CD14-positive monocyte (primary cell): ENCODE measurements at regions not wholly inside any gene's neighbourhood (a gene's known extent, or its start where the extent isn't known, plus 50 kb on each side); places are given as distances from the start of the nearest gene placed in this dataset.

Source experiments
- DNase-seq, 3 donors: peaks; one replicate each; pipeline ENCODE4 v3.0.0-alpha.2; 2011 to 2022
- H2AFZ ChIP-seq: 2 replicates; pipeline ENCODE4 v1.6.0; 2012; ENCODE audit warnings: mild to moderate bottlenecking, low read depth, low read length, inconsistent platforms; ENCODE audit not compliant: insufficient read depth, poor library complexity, severe bottlenecking
- H3K27ac ChIP-seq, 2 donors: 1 replicate in 1 of 2; 2 replicates in 1 of 2; pipeline ENCODE4 v1.5.1; 2012 to 2013; ENCODE audit warnings: low read length in 2 of 2, control low read depth in 1 of 2, inconsistent platforms in 1 of 2, low read depth in 1 of 2, mild to moderate bottlenecking in 1 of 2
- H3K27me3 ChIP-seq, 2 donors: one replicate each; pipeline versions ENCODE4 v1.6.0 to v1.6.1; 2011 to 2013; ENCODE audit warnings: low read length in 2 of 2; ENCODE audit not compliant: control insufficient read depth in 2 of 2, insufficient read depth in 2 of 2
- H3K36me3 ChIP-seq, 2 donors: replicated peaks in 1 of 2; 1 replicate in 1 of 2; 2 replicates in 1 of 2; pipeline versions ENCODE4 v1.5.1 to v1.6.1; 2012 to 2013; ENCODE audit warnings: low read length in 2 of 2, control low read depth in 1 of 2, inconsistent platforms in 1 of 2, mild to moderate bottlenecking in 1 of 2; ENCODE audit not compliant: insufficient read depth in 2 of 2, control insufficient read depth in 1 of 2
- H3K4me1 ChIP-seq, 2 donors: 1 replicate in 1 of 2; 2 replicates in 1 of 2; pipeline versions ENCODE4 v1.5.1 to v1.6.1; 2012 to 2013; ENCODE audit warnings: low read length in 2 of 2, control low read depth in 1 of 2, inconsistent platforms in 1 of 2, mild to moderate bottlenecking in 1 of 2, moderate library complexity in 1 of 2; ENCODE audit not compliant: insufficient read depth in 2 of 2, control insufficient read depth in 1 of 2
- H3K4me2 ChIP-seq: replicated peaks from 2 replicates; pipeline ENCODE3; 2012; ENCODE audit warnings: low read length, moderate library complexity, mild to moderate bottlenecking; ENCODE audit not compliant: poor library complexity, severe bottlenecking; ENCODE audit errors: extremely low read depth
- H3K4me3 ChIP-seq, 3 experiments: fragments of 200-600 bp in 1 of 3; sonication (generic) in 1 of 3; replicated peaks in 1 of 3; 1 replicate in 2 of 3; 2 replicates in 1 of 3; pipeline ENCODE4 v1.5.1; 2011 to 2013; ENCODE audit warnings: low read length in 3 of 3, mild to moderate bottlenecking in 3 of 3, control low read depth in 2 of 3, low read depth in 2 of 3, inconsistent platforms in 1 of 3, moderate library complexity in 1 of 3
- H3K79me2 ChIP-seq: 2 replicates; pipeline ENCODE4 v1.6.0; 2012; ENCODE audit warnings: mild to moderate bottlenecking, control low read depth, inconsistent platforms, low read length, moderate library complexity; ENCODE audit not compliant: insufficient read depth
- H3K9ac ChIP-seq: 2 replicates; pipeline ENCODE4 v1.6.0; 2017; ENCODE audit warnings: low read length, mild to moderate bottlenecking; ENCODE audit not compliant: insufficient read depth, poor library complexity, severe bottlenecking
- H3K9me3 ChIP-seq, 2 donors: replicated peaks in 1 of 2; 1 replicate in 1 of 2; 2 replicates in 1 of 2; pipeline versions ENCODE4 v1.5.1 to v1.6.1; 2012 to 2013; ENCODE audit warnings: low read length in 2 of 2, control low read depth in 1 of 2; ENCODE audit not compliant: control insufficient read depth in 1 of 2, insufficient read depth in 1 of 2
- H4K20me1 ChIP-seq: 2 replicates; pipeline ENCODE4 v1.6.0; 2012; ENCODE audit warnings: mild to moderate bottlenecking, low read length, control low read depth, moderate library complexity; ENCODE audit not compliant: insufficient read depth
- H3K27ac Mint-ChIP-seq, 7 donors: one replicate each; pipeline ENCODE4 v1.8.0; 2020; ENCODE audit warnings: mild to moderate bottlenecking in 7 of 7, mixed read lengths in 7 of 7, moderate library complexity in 6 of 7, inconsistent platforms in 2 of 7
- H3K27me3 Mint-ChIP-seq, 3 donors: one replicate each; pipeline ENCODE4 v1.8.0; 2021 to 2022; ENCODE audit warnings: low read depth in 3 of 3, mild to moderate bottlenecking in 3 of 3, mixed read lengths in 3 of 3, moderate library complexity in 3 of 3, inconsistent platforms in 1 of 3
- H3K36me3 Mint-ChIP-seq, 2 donors: one replicate each; pipeline ENCODE4 v1.8.0; 2020; ENCODE audit warnings: mixed read lengths in 2 of 2, inconsistent platforms in 1 of 2, mild to moderate bottlenecking in 1 of 2
- H3K4me1 Mint-ChIP-seq: one replicate; pipeline ENCODE4 v1.8.0; 2020; ENCODE audit warnings: mild to moderate bottlenecking, mixed read lengths
- H3K4me3 Mint-ChIP-seq, 2 donors: one replicate each; pipeline ENCODE4 v1.8.0; 2020; ENCODE audit warnings: mild to moderate bottlenecking in 2 of 2, mixed read lengths in 2 of 2, moderate library complexity in 1 of 2
- H3K9me3 Mint-ChIP-seq, 7 donors: one replicate each; pipeline ENCODE4 v1.8.0; 2020 to 2022; ENCODE audit warnings: mixed read lengths in 7 of 7, mild to moderate bottlenecking in 6 of 7, moderate library complexity in 6 of 7, inconsistent platforms in 2 of 7
- CTCF ChIP-seq: fragments of 200-600 bp; IDR thresholded peaks from one replicate; pipeline ENCODE4 v1.8.0; 2022; ENCODE audit warnings: antibody characterized with exemption, mild to moderate bottlenecking
- WGBS: methylation state at CpG from one replicate; pipeline ENCODE4 v1.1.5; 2013; ENCODE audit warnings: missing lambda C conversion rate; ENCODE audit not compliant: insufficient coverage; 5-methylcytosine and 5-hydroxymethylcytosine counted together
- intact Hi-C, 2 donors: fragments of 100-400 bp; cut with micrococcal nuclease; formaldehyde crosslinking; loops; one replicate each; pipeline versions ENCODE4 v1.15.0 to v1.15.1; 2023

GRCh38 chr3:154666542-154666941, 236.6 kb upstream of the GPR149 start:
- Histone ChIP-seq H3K79me2 (no peaks in the 10 kb centered on the region), H3K4me2 (no peak overlapping the region), H3K27me3 (no peaks in the 10 kb centered on the region), H3K27ac (no peak overlapping the region), H4K20me1 (no peaks in the 10 kb centered on the region), H3K4me3 (no peak overlapping the region), H3K4me1 (no peaks in the 10 kb centered on the region), H3K9me3 (peaks cover 8 to 11% of the 10 kb centered on the region in 2 donors), H3K36me3 (no peaks in the 10 kb centered on the region), H2AFZ (no peak overlapping the region), H3K9ac (no peak overlapping the region)
- H3K27ac Mint-ChIP-seq, result no peak overlapping the region
- H3K4me1 Mint-ChIP-seq, result peaks cover 14% of the 10 kb centered on the region
- WGBS, result 100% methylated on average over 3 of the region's 3 CpGs
- no peak for TF ChIP-seq CTCF
- no peaks in the 10 kb centered on the region for H3K27me3 Mint-ChIP-seq
- no peak overlapping the region for H3K4me3 Mint-ChIP-seq
- peaks cover 5 to 21% (median 14%) of the 10 kb centered on the region in 7 donors for H3K9me3 Mint-ChIP-seq
- DNase-seq, result no peak
- intact Hi-C loops, result no loop called here
- H3K36me3 Mint-ChIP-seq, result no peaks in the 10 kb centered on the region

- no peak for DNase-seq
- TF ChIP-seq CTCF, result no peak
- H3K36me3 ChIP-seq, result no peaks in the 10 kb centered on the region
- Mint-ChIP-seq H3K4me1 (peaks cover 14% of the 10 kb centered on the region), H3K27ac (no peak overlapping the region), H3K36me3 (no peaks in the 10 kb centered on the region), H3K9me3 (peaks cover 5 to 17% (median 13%) of the 10 kb centered on the region in 7 donors), H3K4me3 (no peak overlapping the region), H3K27me3 (no peaks in the 10 kb centered on the region)
- H3K4me1 ChIP-seq, result no peaks in the 10 kb centered on the region
- H3K4me2 ChIP-seq, result no peak overlapping the region
- H4K20me1 ChIP-seq, result no peaks in the 10 kb centered on the region
- H2AFZ ChIP-seq, result no peak overlapping the region
- H3K79me2 ChIP-seq, result no peaks in the 10 kb centered on the region
- no peaks in the 10 kb centered on the region for H3K27me3 ChIP-seq
- no peak overlapping the region for H3K4me3 ChIP-seq
- H3K9me3 ChIP-seq, result peaks cover 8 to 11% of the 10 kb centered on the region in 2 donors
- H3K27ac ChIP-seq, result no peak overlapping the region
- intact Hi-C loops, result no loop called here
- no peak overlapping the region for H3K9ac ChIP-seq
Measured at GRCh38 chr3:154664714-154665113, 234.7 kb upstream of the GPR149 start.
